ENCODE measurements at regions not wholly inside any gene's neighbourhood (a gene's known extent, or its start where the extent isn't known, plus 50 kb on each side); places are given as distances from the start of the nearest gene placed in this dataset.

- intact Hi-C loops (cut with DNase I) = no loop called here
- Histone ChIP-seq H3K4me1 (no peaks in the 10 kb centered on the region), H3K27me3 (no peaks in the 10 kb centered on the region), H3K27ac (no peak overlapping the region), H3K9me3 (no peaks in the 10 kb centered on the region), H3K36me3 (replicated peaks in 1 of 2; ENCODE audit: insufficient read depth in 1 of 2, low read depth in 2 of 2) (no peaks in the 10 kb centered on the region), H3K4me3 (no peak overlapping the region)
- no peak for TF ChIP-seq POLR2A (IDR thresholded peaks at IDR 0.05)
- TF ChIP-seq CTCF (IDR thresholded peaks at IDR 0.05) = no peak
- 85 to 87% methylated on average over 6 of the region's 6 CpGs for WGBS, 2 donors
- DNase-seq (no peak), ATAC-seq (no peak)
Observed at GRCh38 chr2:210888035-210888434, 331.6 kb downstream of the CPS1 start.

- 69 to 79% methylated on average over 5 of the region's 5 CpGs for WGBS, 2 donors
- Histone ChIP-seq H3K9me3 (no peaks in the 10 kb centered on the region), H3K36me3 (replicated peaks in 1 of 2; ENCODE audit: insufficient read depth in 1 of 2, low read depth in 2 of 2) (no peaks in the 10 kb centered on the region), H3K27ac (no peak overlapping the region), H3K4me1 (no peaks in the 10 kb centered on the region), H3K4me3 (no peak overlapping the region), H3K27me3 (no peaks in the 10 kb centered on the region)
- intact Hi-C loops (cut with DNase I) = no loop called here
- TF ChIP-seq POLR2A (IDR thresholded peaks at IDR 0.05) (no peak), CTCF (IDR thresholded peaks at IDR 0.05) (no peak)
- no peak for DNase-seq
- ATAC-seq = no peak
Observed at GRCh38 chr2:210895132-210895531, 338.7 kb downstream of the CPS1 start.

- 58 to 74% methylated on average over 3 of the region's 3 CpGs for WGBS, 2 donors
- ATAC-seq (no peak), DNase-seq (no peak)
- Histone ChIP-seq H3K36me3 (replicated peaks in 1 of 2; ENCODE audit: insufficient read depth in 1 of 2, low read depth in 2 of 2) (no peaks in the 10 kb centered on the region), H3K4me3 (no peak overlapping the region), H3K9me3 (no peaks in the 10 kb centered on the region), H3K27ac (no peak overlapping the region), H3K4me1 (no peaks in the 10 kb centered on the region), H3K27me3 (no peaks in the 10 kb centered on the region)
- intact Hi-C loops (cut with DNase I) = no loop called here
- no peak for TF ChIP-seq POLR2A (IDR thresholded peaks at IDR 0.05)
- TF ChIP-seq CTCF (IDR thresholded peaks at IDR 0.05) = no peak
Observed at GRCh38 chr2:210899131-210899530, 342.7 kb downstream of the CPS1 start.

GRCh38 chr2:210901326-210901725 lies 344.9 kb downstream of the CPS1 start:
- H3K27ac ChIP-seq = no peak overlapping the region
- H3K27me3 ChIP-seq = no peaks in the 10 kb centered on the region
- H3K4me1 ChIP-seq = no peaks in the 10 kb centered on the region
- intact Hi-C loops (cut with DNase I) = no loop called here
- no peak for ATAC-seq
- no peaks in the 10 kb centered on the region for H3K9me3 ChIP-seq
- H3K4me3 ChIP-seq = no peak overlapping the region
- WGBS, 2 donors = 84 to 90% methylated on average over 4 of the region's 4 CpGs
- no peaks in the 10 kb centered on the region for H3K36me3 ChIP-seq (replicated peaks in 1 of 2; ENCODE audit: insufficient read depth in 1 of 2, low read depth in 2 of 2)
- no peak for TF ChIP-seq CTCF (IDR thresholded peaks at IDR 0.05)
- TF ChIP-seq POLR2A (IDR thresholded peaks at IDR 0.05) = no peak
- no peak for DNase-seq

GRCh38 chr2:210912779-210913178 lies 356.4 kb downstream of the CPS1 start:
- Histone ChIP-seq H3K4me3 (no peak overlapping the region), H3K27me3 (no peaks in the 10 kb centered on the region), H3K36me3 (replicated peaks in 1 of 2; ENCODE audit: insufficient read depth in 1 of 2, low read depth in 2 of 2) (no peaks in the 10 kb centered on the region), H3K9me3 (no peaks in the 10 kb centered on the region), H3K27ac (no peak overlapping the region), H3K4me1 (no peaks in the 10 kb centered on the region)
- intact Hi-C loops (cut with DNase I) = no loop called here
- no peak for DNase-seq
- ATAC-seq = no peak
- WGBS, 2 donors = 67 to 82% methylated on average over 6 of the region's 6 CpGs
- TF ChIP-seq CTCF (IDR thresholded peaks at IDR 0.05) (no peak), POLR2A (IDR thresholded peaks at IDR 0.05) (no peak)

Data from body of pancreas (tissue), 4 donors.